Stimulated activated naive CD8-positive, alpha-beta T cell treated with anti-CD3 and anti-CD28 coated beads, Interleukin-15, Interleukin-2, amounts not matched to agents 100 ng/mL and 50 ng/mL, for 24 hours (primary cell): ENCODE measurements at regions not wholly inside any gene's neighbourhood (a gene's known extent, or its start where the extent isn't known, plus 50 kb on each side); places are given as distances from the start of the nearest gene placed in this dataset.
"Not testable (repeated sequence)": the region's sequence is repeated elsewhere in the genome, so short reads cannot be mapped to it uniquely, and the experiment has no call there.

Experiments used
- H3K27ac Mint-ChIP-seq: one replicate; pipeline ENCODE4 v1.8.0; 2021; ENCODE audit warnings: mild to moderate bottlenecking, mixed read lengths
- H3K27me3 Mint-ChIP-seq: one replicate; pipeline ENCODE4 v1.8.0; 2021; ENCODE audit warnings: mixed read lengths
- H3K36me3 Mint-ChIP-seq: one replicate; pipeline ENCODE4 v1.8.0; 2021; ENCODE audit warnings: low read depth, mixed read lengths
- H3K4me1 Mint-ChIP-seq: one replicate; pipeline ENCODE4 v1.8.0; 2021; ENCODE audit warnings: low read depth, mixed read lengths
- H3K4me3 Mint-ChIP-seq: one replicate; pipeline ENCODE4 v1.8.0; 2021; ENCODE audit warnings: mild to moderate bottlenecking, mixed read lengths
- H3K9me3 Mint-ChIP-seq: one replicate; pipeline ENCODE4 v1.8.0; 2021; ENCODE audit warnings: mixed read lengths

GRCh38 chrX:78603908-78604307 lies 55.2 kb downstream of the RTL3 start:
- Mint-ChIP-seq H3K9me3 (no peaks in the 10 kb centered on the region), H3K27me3 (no peaks in the 10 kb centered on the region), H3K4me1 (no peaks in the 10 kb centered on the region), H3K27ac (no peak overlapping the region), H3K4me3 (no peak overlapping the region), H3K36me3 (no peaks in the 10 kb centered on the region)

- Mint-ChIP-seq H3K36me3 (no peaks in the 10 kb centered on the region), H3K9me3 (peaks cover 6% of the 10 kb centered on the region), H3K27ac (no peak overlapping the region), H3K4me3 (no peak overlapping the region), H3K4me1 (no peaks in the 10 kb centered on the region), H3K27me3 (no peaks in the 10 kb centered on the region)
These were observed 63.1 kb downstream of the RTL3 start for GRCh38 chrX:78595901-78596502.

DNA sequence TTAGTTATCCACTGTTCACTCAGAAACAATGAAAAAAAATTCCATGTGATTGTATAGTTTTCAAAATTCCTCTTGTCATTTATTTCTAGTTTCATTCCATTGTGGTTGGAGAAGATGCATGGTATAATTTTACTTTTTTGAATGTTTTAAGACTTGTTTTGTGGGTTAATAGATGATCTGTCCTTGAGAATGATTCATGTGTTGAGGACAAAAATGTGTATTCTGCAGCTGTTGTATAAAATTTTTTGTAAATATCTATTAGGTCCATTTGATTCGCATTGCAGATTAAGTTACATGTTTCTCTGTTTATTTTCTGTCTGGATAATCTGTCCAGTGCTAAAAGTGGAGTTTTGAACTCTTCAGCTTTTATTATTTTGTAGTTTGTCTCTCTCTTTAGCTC lies 65.4 kb downstream of the RTL3 start:
- no peaks in the 10 kb centered on the region for H3K27me3 Mint-ChIP-seq
- H3K27ac Mint-ChIP-seq = no peak overlapping the region
- no peaks in the 10 kb centered on the region for H3K36me3 Mint-ChIP-seq
- H3K9me3 Mint-ChIP-seq = peaks cover 7% of the 10 kb centered on the region
- no peak overlapping the region for H3K4me3 Mint-ChIP-seq
- no peaks in the 10 kb centered on the region for H3K4me1 Mint-ChIP-seq

GRCh38 chrX:78592030-78592429 lies 67.1 kb downstream of the RTL3 start:
- no peak overlapping the region for H3K27ac Mint-ChIP-seq
- peaks cover 7% of the 10 kb centered on the region for H3K9me3 Mint-ChIP-seq
- H3K4me1 Mint-ChIP-seq = no peaks in the 10 kb centered on the region
- no peaks in the 10 kb centered on the region for H3K36me3 Mint-ChIP-seq
- H3K27me3 Mint-ChIP-seq = no peaks in the 10 kb centered on the region
- H3K4me3 Mint-ChIP-seq = no peak overlapping the region

- no peaks in the 10 kb centered on the region for H3K36me3 Mint-ChIP-seq
- H3K4me3 Mint-ChIP-seq = no peak overlapping the region
- H3K9me3 Mint-ChIP-seq = no peaks in the 10 kb centered on the region
- no peaks in the 10 kb centered on the region for H3K27me3 Mint-ChIP-seq
- H3K4me1 Mint-ChIP-seq = no peaks in the 10 kb centered on the region
- H3K27ac Mint-ChIP-seq = no peak overlapping the region
These were observed 84.8 kb downstream of the RTL3 start for GRCh38 chrX:78574306-78574705.

DNA sequence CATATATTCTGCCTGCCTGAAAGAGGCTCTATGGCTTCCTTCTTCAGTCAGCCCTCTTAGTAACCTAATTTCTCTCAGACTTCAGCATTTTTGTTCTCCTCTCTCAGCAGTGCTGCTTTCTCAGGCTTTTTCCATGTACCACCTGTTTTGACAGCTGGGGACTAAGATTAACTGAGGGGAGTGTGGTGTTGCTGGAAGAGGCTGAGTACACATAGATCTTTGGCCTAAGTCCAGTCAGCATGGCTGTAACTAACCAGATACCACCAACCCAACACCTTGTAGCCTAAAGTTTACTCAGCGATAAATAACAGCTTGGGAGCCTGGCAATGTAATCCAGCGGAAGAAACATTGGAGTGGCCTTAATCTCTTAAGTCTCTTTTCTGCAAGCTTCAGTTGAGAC lies 85.5 kb downstream of the RTL3 start:
- H3K9me3 Mint-ChIP-seq = no peaks in the 10 kb centered on the region
- H3K36me3 Mint-ChIP-seq = no peaks in the 10 kb centered on the region
- H3K27ac Mint-ChIP-seq = no peak overlapping the region
- no peak overlapping the region for H3K4me3 Mint-ChIP-seq
- H3K27me3 Mint-ChIP-seq = no peaks in the 10 kb centered on the region
- H3K4me1 Mint-ChIP-seq = no peaks in the 10 kb centered on the region

DNA sequence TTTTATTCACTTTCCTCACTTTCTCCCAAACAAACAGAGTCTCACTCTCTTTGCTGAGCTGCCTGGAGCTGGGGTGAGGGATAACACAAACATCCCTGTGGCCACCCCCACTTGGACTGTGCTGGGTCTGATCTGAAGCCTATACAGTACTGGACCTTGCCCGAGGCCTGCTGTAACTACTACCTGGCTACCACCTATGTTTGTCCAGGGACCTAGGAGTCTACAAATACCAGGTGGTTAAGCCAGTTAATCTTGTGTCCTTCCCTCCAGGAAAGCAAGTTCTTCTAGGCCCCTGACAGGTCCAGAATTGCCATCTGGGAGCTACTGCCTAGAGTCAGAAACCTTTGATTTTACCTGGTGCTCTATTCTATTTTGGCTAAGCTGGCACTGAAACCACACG lies 87.3 kb downstream of the RTL3 start:
- Mint-ChIP-seq H3K4me1 (no peaks in the 10 kb centered on the region), H3K36me3 (no peaks in the 10 kb centered on the region), H3K9me3 (no peaks in the 10 kb centered on the region), H3K4me3 (no peak overlapping the region), H3K27ac (no peak overlapping the region), H3K27me3 (no peaks in the 10 kb centered on the region)

DNA sequence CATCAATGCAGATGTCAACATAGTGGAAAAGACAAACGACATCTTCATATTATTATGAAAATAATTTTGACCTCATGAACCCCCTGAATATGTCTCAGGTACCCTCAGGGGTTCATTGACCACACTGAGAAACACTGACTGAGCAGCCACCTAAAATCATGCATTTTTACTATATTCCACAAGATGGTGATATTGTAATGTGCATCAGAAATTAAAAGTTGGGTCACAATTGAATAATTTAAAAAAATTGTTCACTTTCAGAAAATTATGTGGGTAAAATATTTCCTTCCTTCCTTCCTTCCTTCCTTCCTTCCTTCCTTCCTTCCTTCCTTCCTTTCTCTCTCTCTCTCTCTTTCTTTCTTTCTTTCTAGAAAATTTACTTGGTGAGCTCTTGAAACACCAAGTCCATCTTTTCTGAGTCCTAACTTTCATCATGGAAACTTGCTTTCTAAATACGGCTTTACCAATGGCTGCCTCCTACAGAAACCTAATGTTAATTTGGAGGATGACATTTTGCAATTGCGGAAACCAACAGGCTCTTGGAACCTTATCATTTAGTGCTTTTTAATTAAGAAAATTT lies 103.6 kb downstream of the RTL3 start:
- no peaks in the 10 kb centered on the region for H3K36me3 Mint-ChIP-seq
- H3K27me3 Mint-ChIP-seq = no peaks in the 10 kb centered on the region
- no peaks in the 10 kb centered on the region for H3K9me3 Mint-ChIP-seq
- H3K4me3 Mint-ChIP-seq = no peak overlapping the region
- H3K4me1 Mint-ChIP-seq = peaks cover 8% of the 10 kb centered on the region
- H3K27ac Mint-ChIP-seq = peak overlapping the region; percentile 66

DNA sequence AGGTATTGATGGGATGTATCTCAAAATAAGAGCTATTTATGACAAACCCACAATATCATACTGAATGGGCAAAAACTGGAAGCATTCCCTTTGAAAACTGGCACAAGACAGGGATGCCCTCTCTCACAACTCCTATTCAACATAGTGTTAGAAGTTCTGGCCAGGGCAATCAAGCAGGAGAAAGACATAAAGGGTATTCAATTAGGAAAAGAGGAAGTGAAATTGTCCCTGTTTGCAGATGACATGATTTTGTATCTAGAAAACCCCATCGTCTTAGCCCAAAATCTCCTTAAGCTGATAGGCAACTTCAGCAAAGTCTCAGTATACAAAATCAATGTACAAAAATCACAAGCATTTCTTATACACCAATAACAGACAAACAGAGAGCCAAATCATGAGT lies 106.5 kb downstream of the RTL3 start:
- not testable (repeated sequence) for H3K27me3 Mint-ChIP-seq

DNA sequence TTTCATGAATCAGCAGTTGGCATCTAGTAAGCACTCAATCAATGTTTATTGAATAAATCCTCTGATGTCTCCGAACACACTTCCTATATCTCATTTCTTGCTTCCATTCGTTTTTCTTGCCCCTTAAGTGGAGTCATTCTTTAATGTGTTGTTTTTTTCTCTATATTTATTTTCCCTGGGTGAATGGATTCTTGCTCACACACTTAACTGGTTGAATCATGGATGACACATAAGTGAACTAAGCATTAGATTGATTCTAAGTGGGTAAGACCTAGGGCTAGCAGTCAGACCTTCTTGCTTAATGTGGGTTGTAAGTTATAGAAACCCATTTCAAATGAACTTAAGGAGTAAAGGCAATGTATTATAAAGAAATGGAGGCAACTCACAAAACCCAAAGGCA lies 111.1 kb downstream of the RTL3 start:
- H3K9me3 Mint-ChIP-seq = peaks cover 13% of the 10 kb centered on the region
- H3K27ac Mint-ChIP-seq = no peak overlapping the region
- H3K4me1 Mint-ChIP-seq = peaks cover 2% of the 10 kb centered on the region
- no peaks in the 10 kb centered on the region for H3K27me3 Mint-ChIP-seq
- peaks cover 5% of the 10 kb centered on the region for H3K36me3 Mint-ChIP-seq
- no peak overlapping the region for H3K4me3 Mint-ChIP-seq

More for the DNA sequence above, 106.5 kb downstream of the RTL3 start:
- not testable (repeated sequence) for H3K4me3 Mint-ChIP-seq, H3K9me3 Mint-ChIP-seq, H3K36me3 Mint-ChIP-seq, H3K4me1 Mint-ChIP-seq, H3K27ac Mint-ChIP-seq

DNA sequence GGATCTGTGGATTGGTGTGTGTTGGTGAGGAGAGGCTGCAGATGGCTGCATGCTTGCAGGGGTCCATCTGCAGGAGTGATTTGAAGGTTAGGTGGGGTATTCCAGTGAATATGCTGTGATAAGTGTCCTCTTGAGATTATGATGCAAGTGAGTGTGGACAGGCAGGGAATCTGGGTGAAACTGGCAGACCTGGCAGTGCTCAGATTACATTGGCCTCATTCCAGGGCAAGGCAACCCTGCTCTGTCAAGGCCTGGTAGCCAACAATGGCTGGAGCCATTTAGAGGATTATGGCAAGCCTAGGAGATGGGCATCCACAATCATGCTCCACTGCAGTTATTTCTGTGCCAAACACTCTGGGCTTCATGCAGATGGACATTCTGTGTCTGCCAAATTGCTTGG lies 113.9 kb downstream of the RTL3 start:
- Mint-ChIP-seq H3K27ac (no peak overlapping the region), H3K27me3 (no peaks in the 10 kb centered on the region), H3K36me3 (peaks cover 7% of the 10 kb centered on the region), H3K9me3 (peaks cover 24% of the 10 kb centered on the region), H3K4me1 (peaks cover 2% of the 10 kb centered on the region), H3K4me3 (no peak overlapping the region)

GRCh38 chrX:78543281-78543680 lies 115.8 kb downstream of the RTL3 start:
- Mint-ChIP-seq H3K9me3 (peaks cover 31% of the 10 kb centered on the region), H3K36me3 (peaks cover 14% of the 10 kb centered on the region), H3K27me3 (no peaks in the 10 kb centered on the region), H3K4me1 (peaks cover 2% of the 10 kb centered on the region), H3K4me3 (no peak overlapping the region), H3K27ac (no peak overlapping the region)

- peaks cover 31% of the 10 kb centered on the region for H3K9me3 Mint-ChIP-seq
- H3K4me3 Mint-ChIP-seq = no peak overlapping the region
- H3K4me1 Mint-ChIP-seq = no peaks in the 10 kb centered on the region
- no peak overlapping the region for H3K27ac Mint-ChIP-seq
- H3K36me3 Mint-ChIP-seq = peaks cover 14% of the 10 kb centered on the region
- no peaks in the 10 kb centered on the region for H3K27me3 Mint-ChIP-seq
These were observed 119.0 kb downstream of the RTL3 start for GRCh38 chrX:78540171-78540570.

GRCh38 chrX:78534221-78534620 lies 124.9 kb downstream of the RTL3 start:
- Mint-ChIP-seq H3K4me1 (peaks cover 4% of the 10 kb centered on the region), H3K27me3 (no peaks in the 10 kb centered on the region), H3K9me3 (no peaks in the 10 kb centered on the region), H3K36me3 (no peaks in the 10 kb centered on the region), H3K4me3 (no peak overlapping the region), H3K27ac (no peak overlapping the region)

GRCh38 chrX:78532363-78532762 lies 126.8 kb downstream of the RTL3 start:
- Mint-ChIP-seq H3K9me3 (no peaks in the 10 kb centered on the region), H3K27me3 (no peaks in the 10 kb centered on the region), H3K4me3 (no peak overlapping the region), H3K36me3 (no peaks in the 10 kb centered on the region), H3K4me1 (peaks cover 11% of the 10 kb centered on the region), H3K27ac (no peak overlapping the region)

GRCh38 chrX:78527818-78528217 lies 131.3 kb downstream of the RTL3 start:
- H3K36me3 Mint-ChIP-seq = no peaks in the 10 kb centered on the region
- H3K4me3 Mint-ChIP-seq = no peak overlapping the region
- H3K27me3 Mint-ChIP-seq = no peaks in the 10 kb centered on the region
- peaks cover 4% of the 10 kb centered on the region for H3K9me3 Mint-ChIP-seq
- H3K4me1 Mint-ChIP-seq = peaks cover 30% of the 10 kb centered on the region
- no peak overlapping the region for H3K27ac Mint-ChIP-seq
